ENCODE measurements at regions not wholly inside any gene's neighbourhood (a gene's known extent, or its start where the extent isn't known, plus 50 kb on each side); places are given as distances from the start of the nearest gene placed in this dataset.

- DNase-seq = no peak
Observed at GRCh38 chr6:144855375-144855774, 570.2 kb downstream of the UTRN start.

- DNase-seq = no peak
Observed at GRCh38 chr6:144855812-144856531, 570.8 kb downstream of the UTRN start.

GRCh38 chr6:144856622-144857021, 571.5 kb downstream of the UTRN start:
- DNase-seq = no peak

- no peak for DNase-seq
Observed at GRCh38 chr6:144857086-144857485, 572.0 kb downstream of the UTRN start.

GRCh38 chr6:144862769-144863168, 577.6 kb downstream of the UTRN start:
- DNase-seq = no peak

- DNase-seq = no peak
Observed at GRCh38 chr6:144867761-144868160, 582.6 kb downstream of the UTRN start.

- DNase-seq = no peak
Observed at GRCh38 chr6:144870782-144871181, 585.6 kb downstream of the UTRN start.

- DNase-seq = no peak
Observed at GRCh38 chr6:144873623-144874378, 588.7 kb downstream of the UTRN start.

GRCh38 chr6:144876689-144877088, 591.6 kb downstream of the UTRN start:
- no peak for DNase-seq

- no peak for DNase-seq
Observed at GRCh38 chr6:144877118-144877517, 592.0 kb downstream of the UTRN start.

- no peak for DNase-seq
Observed at GRCh38 chr6:144878577-144878976, 593.4 kb downstream of the UTRN start.

- DNase-seq = no peak
Observed at GRCh38 chr6:144879436-144879835, 594.3 kb downstream of the UTRN start.

- DNase-seq = no peak
Observed at GRCh38 chr6:144882425-144882824, 597.3 kb downstream of the UTRN start.

- no peak for DNase-seq
Observed at GRCh38 chr6:144883915-144884314, 598.8 kb downstream of the UTRN start.

- no peak for DNase-seq
Observed at GRCh38 chr6:144885817-144886216, 600.7 kb downstream of the UTRN start.

- DNase-seq = no peak
Observed at GRCh38 chr6:144886682-144887081, 601.5 kb downstream of the UTRN start.

GRCh38 chr6:144888621-144889020, 603.5 kb downstream of the UTRN start:
- DNase-seq = no peak

GRCh38 chr6:144893680-144894151, 608.6 kb downstream of the UTRN start:
- no peak for DNase-seq

- DNase-seq = no peak
Observed at GRCh38 chr6:144894240-144894639, 609.1 kb downstream of the UTRN start.

GRCh38 chr6:144895313-144896278, 610.5 kb downstream of the UTRN start:
- no peak for DNase-seq

- DNase-seq = no peak
Observed at GRCh38 chr6:144896289-144896688, 611.2 kb downstream of the UTRN start.

GRCh38 chr6:144896871-144897270, 611.7 kb downstream of the UTRN start:
- DNase-seq = no peak

GRCh38 chr6:144897441-144897921, 612.3 kb downstream of the UTRN start:
- DNase-seq = no peak

Data from NCI-H1694 treated with DMSO at 0.1 percent for 48 hours (cell line).